Tibial nerve (tissue), 3 donors: ENCODE measurements at regions not wholly inside any gene's neighbourhood (a gene's known extent, or its start where the extent isn't known, plus 50 kb on each side); places are given as distances from the start of the nearest gene placed in this dataset.

Source experiments
- POLR2A ChIP-seq, 2 donors: fragments of 450-650 bp; IDR thresholded peaks; one replicate each; pipeline ENCODE4 v1.6.1; 2017; ENCODE audit warnings: antibody characterized with exemption in 2 of 2, mild to moderate bottlenecking in 2 of 2, moderate library complexity in 2 of 2
- TF ChIP-seq, protein P1 (sequence below), 5 experiments: fragments of 200-600 bp in 3 of 5; fragments of 450-650 bp in 2 of 5; sonication (generic) in 3 of 5; IDR thresholded peaks; one replicate each; pipeline ENCODE4 v1.5.1; 2016 to 2019; ENCODE audit warnings: antibody characterized with exemption in 5 of 5, mild to moderate bottlenecking in 3 of 5, moderate library complexity in 2 of 5

DNA sequence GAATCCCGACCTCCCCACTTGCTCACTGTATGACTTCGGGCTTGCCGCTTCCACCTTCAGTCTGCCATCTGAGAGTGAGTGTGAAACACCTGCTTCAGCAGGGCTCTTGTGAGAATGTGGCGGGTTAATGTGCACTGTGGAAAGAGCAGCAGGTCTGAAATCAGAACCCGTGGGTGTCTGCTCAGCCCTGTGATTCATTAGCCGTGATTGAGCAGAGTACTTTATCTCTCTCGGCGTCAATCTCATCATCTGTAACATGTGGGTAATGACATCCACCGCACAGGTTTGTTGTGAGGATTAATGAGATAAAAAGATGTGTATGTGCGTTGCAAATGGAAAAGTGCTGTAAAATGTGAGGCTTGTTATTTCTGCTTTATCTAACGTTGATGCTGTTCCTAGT is 128.6 kb downstream of the LRATD1 start:
- TF ChIP-seq, protein P1, sequence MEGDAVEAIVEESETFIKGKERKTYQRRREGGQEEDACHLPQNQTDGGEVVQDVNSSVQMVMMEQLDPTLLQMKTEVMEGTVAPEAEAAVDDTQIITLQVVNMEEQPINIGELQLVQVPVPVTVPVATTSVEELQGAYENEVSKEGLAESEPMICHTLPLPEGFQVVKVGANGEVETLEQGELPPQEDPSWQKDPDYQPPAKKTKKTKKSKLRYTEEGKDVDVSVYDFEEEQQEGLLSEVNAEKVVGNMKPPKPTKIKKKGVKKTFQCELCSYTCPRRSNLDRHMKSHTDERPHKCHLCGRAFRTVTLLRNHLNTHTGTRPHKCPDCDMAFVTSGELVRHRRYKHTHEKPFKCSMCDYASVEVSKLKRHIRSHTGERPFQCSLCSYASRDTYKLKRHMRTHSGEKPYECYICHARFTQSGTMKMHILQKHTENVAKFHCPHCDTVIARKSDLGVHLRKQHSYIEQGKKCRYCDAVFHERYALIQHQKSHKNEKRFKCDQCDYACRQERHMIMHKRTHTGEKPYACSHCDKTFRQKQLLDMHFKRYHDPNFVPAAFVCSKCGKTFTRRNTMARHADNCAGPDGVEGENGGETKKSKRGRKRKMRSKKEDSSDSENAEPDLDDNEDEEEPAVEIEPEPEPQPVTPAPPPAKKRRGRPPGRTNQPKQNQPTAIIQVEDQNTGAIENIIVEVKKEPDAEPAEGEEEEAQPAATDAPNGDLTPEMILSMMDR (IDR thresholded peaks at IDR 0.05), result no peak
- no peak for TF ChIP-seq POLR2A (IDR thresholded peaks at IDR 0.05)
